ENCODE measurements at regions not wholly inside any gene's neighbourhood (a gene's known extent, or its start where the extent isn't known, plus 50 kb on each side); places are given as distances from the start of the nearest gene placed in this dataset.
A peak's percentile ranks its signal among the peaks of the same experiment; 100 is the strongest.

DNA sequence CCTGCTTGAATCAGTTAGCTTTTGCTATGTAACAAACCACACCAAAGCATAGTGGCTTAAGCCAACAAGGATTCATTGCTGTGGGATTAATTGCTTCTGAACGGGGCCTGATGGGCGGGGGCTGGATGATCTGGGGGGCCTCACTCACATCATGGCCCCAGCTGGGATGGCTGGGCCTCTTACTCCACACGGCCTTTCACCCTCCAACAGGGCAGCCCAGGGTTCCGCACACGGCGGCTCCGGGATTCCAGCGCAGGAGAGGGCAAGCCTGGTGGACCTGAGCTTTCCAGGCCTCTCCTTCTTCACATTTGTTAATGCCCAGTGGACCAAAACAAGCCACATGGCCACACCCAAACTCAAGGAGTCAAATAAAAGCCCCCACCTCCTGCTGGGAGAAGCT lies 86.3 kb upstream of the PHLPP1 start:
- DNase-seq (ENCODE audit: low read depth in 1 of 2, low spot score in 2 of 2) = no peak
- H3K4me1 ChIP-seq (replicated peaks) = peaks cover 8% of the 10 kb centered on the region
- H3K36me3 ChIP-seq = no peaks in the 10 kb centered on the region

DNA sequence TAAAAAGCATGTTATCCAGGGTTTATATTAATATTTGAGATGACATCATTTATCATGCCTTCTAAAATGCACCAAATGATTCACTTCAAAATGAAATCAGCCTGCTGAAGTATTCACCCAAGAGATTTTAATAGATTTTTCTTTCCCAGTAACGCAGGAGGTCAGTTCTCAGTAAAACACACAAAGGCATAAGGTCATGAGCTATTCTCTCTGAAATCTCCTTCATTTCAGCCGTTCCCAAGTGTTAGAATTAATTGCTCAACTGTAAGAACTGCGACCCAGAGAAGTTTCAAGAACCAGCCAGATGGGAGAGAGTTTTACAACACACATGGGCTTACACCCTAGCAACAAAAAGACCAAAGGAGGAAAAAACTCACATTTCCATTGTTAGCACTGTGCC lies 84.2 kb upstream of the PHLPP1 start:
- Histone ChIP-seq H3K9me3 (replicated peaks) (no peaks in the 10 kb centered on the region), H3K4me1 (replicated peaks) (no peaks in the 10 kb centered on the region), H3K4me3 (no peak overlapping the region), H3K27ac (no peak overlapping the region), H3K27me3 (replicated peaks) (peaks cover 6% of the 10 kb centered on the region; the same call in 1 of the 2 replicates), H3K36me3 (no peaks in the 10 kb centered on the region)
- no peak for DNase-seq (ENCODE audit: low read depth in 1 of 2, low spot score in 2 of 2)

More for the DNA sequence above, 86.3 kb upstream of the PHLPP1 start:
- no peak overlapping the region for H3K4me3 ChIP-seq
- H3K27me3 ChIP-seq (replicated peaks) = peaks cover 6% of the 10 kb centered on the region; the same call in 1 of the 2 replicates
- H3K9me3 ChIP-seq (replicated peaks) = no peaks in the 10 kb centered on the region
- H3K27ac ChIP-seq = no peak overlapping the region

DNA sequence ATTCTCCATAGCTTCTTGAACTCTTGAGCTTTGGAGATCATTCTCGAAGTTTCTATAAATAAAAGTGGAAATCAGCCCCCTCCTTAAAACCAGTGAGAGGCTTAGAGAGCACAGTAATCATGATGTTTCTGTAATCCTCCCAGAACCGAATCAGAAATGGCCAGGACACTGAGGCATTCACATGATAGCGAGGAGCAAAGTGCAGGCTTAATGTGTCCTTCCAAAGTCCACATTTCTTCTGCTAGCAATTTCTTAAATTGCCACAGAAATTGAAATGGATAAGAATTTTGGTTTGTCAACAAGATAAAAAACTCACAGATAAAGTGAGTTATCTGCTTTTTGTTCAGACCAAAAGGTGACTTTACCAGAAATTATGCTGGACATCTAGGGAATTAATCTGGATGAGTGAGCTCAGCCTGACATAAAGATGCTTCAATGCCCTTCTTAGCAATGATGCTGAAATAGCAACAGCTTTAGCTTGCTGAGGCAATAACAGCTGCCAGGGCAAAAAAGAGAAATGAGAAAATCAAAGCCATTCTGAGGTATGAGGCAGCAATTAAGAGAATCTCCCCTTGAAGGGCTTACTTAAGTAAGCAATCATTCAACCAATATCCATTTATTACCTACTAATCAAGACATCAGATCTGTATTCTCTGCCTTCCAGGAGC lies 82.4 kb upstream of the PHLPP1 start:
- H3K9me3 ChIP-seq (replicated peaks) = no peaks in the 10 kb centered on the region
- H3K36me3 ChIP-seq = no peaks in the 10 kb centered on the region
- no peak overlapping the region for H3K4me3 ChIP-seq
- H3K27ac ChIP-seq = no peak overlapping the region
- DNase-seq (ENCODE audit: low read depth in 1 of 2, low spot score in 2 of 2) = no peak
- peaks cover 6% of the 10 kb centered on the region; the same call in 1 of the 2 replicates for H3K27me3 ChIP-seq (replicated peaks)
- H3K4me1 ChIP-seq (replicated peaks) = no peaks in the 10 kb centered on the region

DNA sequence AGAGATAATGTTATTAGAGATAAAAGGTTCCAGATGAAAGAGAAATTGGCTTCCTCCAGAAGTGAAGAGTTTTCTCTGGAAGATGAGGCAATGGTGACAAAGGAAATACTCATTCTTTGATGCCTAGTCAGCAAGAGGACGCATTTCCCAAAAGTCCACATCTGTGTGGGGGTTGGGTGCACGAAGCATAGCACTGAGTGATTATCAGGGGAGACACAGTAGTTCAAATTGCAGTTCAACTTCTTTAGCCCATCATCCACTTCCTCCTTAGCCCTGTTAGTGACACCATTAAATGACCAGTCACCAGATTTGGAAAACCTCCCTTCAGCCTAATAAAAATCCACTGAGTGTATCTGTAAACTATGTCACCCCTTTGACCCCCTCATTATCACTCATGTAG lies 80.9 kb upstream of the PHLPP1 start:
- no peak for DNase-seq (ENCODE audit: low read depth in 1 of 2, low spot score in 2 of 2)
- H3K36me3 ChIP-seq = no peaks in the 10 kb centered on the region
- no peaks in the 10 kb centered on the region for H3K4me1 ChIP-seq (replicated peaks)
- peaks cover 6% of the 10 kb centered on the region; the same call in 1 of the 2 replicates for H3K27me3 ChIP-seq (replicated peaks)
- no peaks in the 10 kb centered on the region for H3K9me3 ChIP-seq (replicated peaks)
- no peak overlapping the region for H3K4me3 ChIP-seq
- H3K27ac ChIP-seq = no peak overlapping the region

DNA sequence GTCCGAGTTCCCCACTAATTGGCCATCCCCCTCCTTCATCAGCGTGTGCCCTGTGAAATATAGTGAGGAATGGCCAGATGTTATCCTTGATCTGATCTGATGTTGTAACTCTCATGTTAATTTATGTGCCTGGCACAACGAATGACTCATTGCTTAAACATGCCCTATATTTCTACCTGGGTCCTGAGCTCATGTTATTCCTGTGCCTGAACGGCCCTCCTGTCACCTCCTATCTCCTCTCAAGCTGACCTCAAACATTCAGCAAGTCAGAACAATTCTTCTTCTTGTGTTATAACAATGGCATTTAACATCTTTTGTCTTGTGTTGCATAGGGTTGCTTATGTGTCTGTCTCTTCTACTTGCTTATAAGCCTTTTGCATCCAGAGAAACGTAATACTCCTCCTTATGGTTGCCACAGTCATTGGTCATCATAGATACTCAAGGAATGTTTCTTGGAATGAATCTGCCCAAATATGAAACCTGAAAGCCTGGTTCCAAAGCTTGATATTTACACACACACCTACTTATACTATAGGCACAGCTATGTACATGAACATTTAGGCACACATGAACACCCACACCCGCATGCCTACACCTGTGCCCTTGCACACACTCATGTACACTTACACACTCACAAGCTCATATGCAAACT lies 80.2 kb upstream of the PHLPP1 start:
- no peaks in the 10 kb centered on the region for H3K9me3 ChIP-seq (replicated peaks)
- H3K4me3 ChIP-seq = no peak overlapping the region
- peaks cover 6% of the 10 kb centered on the region; the same call in 1 of the 2 replicates for H3K27me3 ChIP-seq (replicated peaks)
- H3K36me3 ChIP-seq = no peaks in the 10 kb centered on the region
- H3K4me1 ChIP-seq (replicated peaks) = no peaks in the 10 kb centered on the region
- no peak for DNase-seq (ENCODE audit: low read depth in 1 of 2, low spot score in 2 of 2)
- no peak overlapping the region for H3K27ac ChIP-seq

DNA sequence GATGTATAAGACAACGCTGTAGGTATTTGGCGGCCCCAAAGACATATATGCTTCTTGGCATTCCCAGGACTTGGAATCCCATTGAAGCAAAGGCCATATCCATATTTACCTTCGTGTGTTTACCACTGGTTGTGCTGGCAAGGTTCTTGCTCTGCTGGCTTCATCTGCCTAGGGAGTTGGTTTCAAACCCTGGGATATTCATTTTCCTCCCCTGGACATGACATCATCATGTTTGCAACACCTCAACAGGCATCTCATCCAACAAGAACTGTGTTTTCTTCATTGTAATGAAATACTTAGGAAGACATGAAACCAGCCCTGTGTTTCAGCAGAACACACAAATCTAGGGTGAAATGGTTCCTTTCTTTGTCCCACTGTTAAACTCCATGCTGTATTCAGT lies 77.9 kb upstream of the PHLPP1 start:
- no peak for DNase-seq (ENCODE audit: low read depth in 1 of 2, low spot score in 2 of 2)
- no peak overlapping the region for H3K27ac ChIP-seq
- H3K4me3 ChIP-seq = no peak overlapping the region
- H3K36me3 ChIP-seq = no peaks in the 10 kb centered on the region
- no peaks in the 10 kb centered on the region for H3K9me3 ChIP-seq (replicated peaks)
- no peaks in the 10 kb centered on the region for H3K4me1 ChIP-seq (replicated peaks)
- 0 out of 2 replicates have a peak, but pooled peaks cover 4% of the 10 kb centered on the region for H3K27me3 ChIP-seq (replicated peaks)

DNA sequence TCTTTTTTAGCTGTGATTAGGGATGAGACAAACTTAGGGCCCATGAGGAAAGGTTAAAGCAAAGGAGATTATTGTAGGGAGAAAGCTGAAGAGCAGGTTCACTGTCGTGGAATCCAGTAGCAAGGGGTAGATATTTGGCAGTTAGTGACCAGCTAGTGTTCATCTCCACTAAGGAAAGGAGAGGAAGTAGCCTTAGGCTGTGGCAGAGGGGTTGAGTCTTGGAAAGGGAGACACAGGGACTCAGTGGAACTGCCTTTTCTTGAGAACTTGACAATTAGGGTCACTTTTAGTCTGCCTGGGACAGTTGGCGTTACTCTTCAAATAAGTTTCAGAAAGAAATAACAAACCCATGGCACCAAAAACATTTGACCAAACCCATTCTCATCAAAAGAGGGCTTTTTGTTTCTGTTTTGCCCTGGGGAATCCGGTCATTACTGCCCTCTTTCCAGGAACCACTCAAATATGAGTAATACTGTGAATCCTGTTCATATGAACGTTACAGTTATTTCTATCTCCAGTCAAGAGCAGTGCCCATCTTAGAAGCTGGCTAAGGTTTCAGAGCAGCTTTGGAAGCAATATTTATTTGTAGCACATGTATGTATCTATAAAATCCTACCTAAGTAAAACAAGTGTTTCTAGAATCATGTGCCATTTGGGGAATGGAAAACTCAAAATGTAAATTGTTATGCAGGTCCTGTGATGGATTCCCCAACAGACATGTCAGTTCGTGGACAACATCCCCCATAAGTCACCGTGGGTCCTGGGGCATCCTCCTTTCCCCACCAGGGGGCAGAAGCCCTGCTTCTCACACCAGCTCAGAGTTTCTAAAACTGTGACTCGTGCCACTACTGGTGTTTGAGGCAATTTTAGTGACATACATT lies 77.3 kb upstream of the PHLPP1 start:
- Histone ChIP-seq H3K9me3 (replicated peaks) (no peaks in the 10 kb centered on the region), H3K36me3 (no peaks in the 10 kb centered on the region), H3K27ac (no peak overlapping the region), H3K27me3 (replicated peaks) (0 out of 2 replicates have a peak, but pooled peaks cover 4% of the 10 kb centered on the region), H3K4me1 (replicated peaks) (no peaks in the 10 kb centered on the region), H3K4me3 (no peak overlapping the region)
- peak in 1 of 2 experiments; percentile 16 for DNase-seq (ENCODE audit: low read depth in 1 of 2, low spot score in 2 of 2)

DNA sequence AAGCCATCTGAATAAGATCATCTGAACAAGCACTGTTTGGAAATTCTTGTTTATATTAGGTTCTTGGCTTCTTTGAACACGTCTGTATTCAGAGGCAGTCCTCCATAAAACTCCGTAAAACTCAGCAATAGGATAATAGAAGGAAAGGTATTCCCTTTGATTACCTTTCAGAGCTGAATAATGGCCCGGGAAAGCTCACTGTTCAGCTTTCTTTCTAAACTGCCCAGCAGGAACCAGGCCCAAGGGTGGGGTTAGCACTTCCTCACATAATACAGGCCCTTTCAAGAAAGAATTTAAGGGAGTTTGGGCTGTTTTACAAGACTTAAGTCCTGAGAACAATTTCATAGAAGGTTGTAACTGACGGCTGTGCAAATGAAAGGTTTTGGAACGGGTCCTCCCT lies 72.2 kb upstream of the PHLPP1 start:
- H3K9me3 ChIP-seq (replicated peaks) = no peaks in the 10 kb centered on the region; the same call in 1 of the 2 replicates
- H3K36me3 ChIP-seq = no peaks in the 10 kb centered on the region
- no peaks in the 10 kb centered on the region for H3K4me1 ChIP-seq (replicated peaks)
- H3K27ac ChIP-seq = no peak overlapping the region
- H3K4me3 ChIP-seq = no peak overlapping the region
- peaks cover 8% of the 10 kb centered on the region; the same call in 1 of the 2 replicates for H3K27me3 ChIP-seq (replicated peaks)
- DNase-seq (ENCODE audit: low read depth in 1 of 2, low spot score in 2 of 2) = no peak

DNA sequence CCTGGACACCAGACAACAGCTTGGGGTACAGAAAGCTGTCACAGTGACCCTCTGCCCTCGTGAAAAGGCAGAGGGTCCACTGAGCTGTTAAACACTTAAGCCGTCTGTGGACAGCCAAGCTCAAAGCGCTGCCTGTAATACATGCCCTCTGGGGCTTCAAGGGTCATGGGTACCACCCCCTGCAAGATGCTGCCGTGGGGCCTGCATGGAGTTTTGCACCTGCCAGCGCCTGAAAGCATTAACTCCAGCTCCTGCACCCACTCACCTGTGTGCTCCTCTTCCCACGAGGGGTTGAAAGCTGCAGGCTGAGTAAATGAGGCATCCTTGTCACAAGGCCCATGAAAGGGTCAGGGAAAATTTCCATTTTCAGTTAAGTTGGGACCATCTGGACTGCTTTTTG lies 70.6 kb upstream of the PHLPP1 start:
- H3K27me3 ChIP-seq (replicated peaks) = peaks cover 8% of the 10 kb centered on the region; the same call in 1 of the 2 replicates
- H3K4me3 ChIP-seq = no peak overlapping the region
- H3K9me3 ChIP-seq (replicated peaks) = no peaks in the 10 kb centered on the region; the same call in 1 of the 2 replicates
- DNase-seq (ENCODE audit: low read depth in 1 of 2, low spot score in 2 of 2) = no peak
- H3K36me3 ChIP-seq = no peaks in the 10 kb centered on the region
- no peaks in the 10 kb centered on the region for H3K4me1 ChIP-seq (replicated peaks)
- no peak overlapping the region for H3K27ac ChIP-seq

DNA sequence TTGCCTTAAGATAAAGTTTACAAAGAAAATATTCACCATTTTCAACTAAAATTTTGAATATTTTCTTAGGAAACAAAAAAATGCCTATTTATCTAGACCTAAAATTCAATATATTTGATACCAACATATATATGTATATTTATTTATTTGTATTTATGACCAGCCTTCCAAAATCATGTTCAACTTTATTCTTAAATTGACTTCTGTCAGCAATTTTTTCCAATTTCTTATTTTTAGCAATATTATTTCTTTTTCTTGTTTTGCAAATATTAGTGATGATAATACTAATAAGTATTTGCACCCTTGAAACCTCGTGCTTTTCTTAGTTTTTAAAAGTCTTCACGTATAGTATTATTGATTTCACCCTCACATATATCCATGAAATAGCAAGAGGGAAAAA lies 68.2 kb upstream of the PHLPP1 start:
- Histone ChIP-seq H3K4me1 (replicated peaks) (no peaks in the 10 kb centered on the region), H3K4me3 (no peak overlapping the region), H3K9me3 (replicated peaks) (no peaks in the 10 kb centered on the region; the same call in 1 of the 2 replicates), H3K27me3 (replicated peaks) (peaks cover 3% of the 10 kb centered on the region; the same call in 1 of the 2 replicates), H3K27ac (no peak overlapping the region), H3K36me3 (no peaks in the 10 kb centered on the region)
- DNase-seq (ENCODE audit: low read depth in 1 of 2, low spot score in 2 of 2) = no peak

DNA sequence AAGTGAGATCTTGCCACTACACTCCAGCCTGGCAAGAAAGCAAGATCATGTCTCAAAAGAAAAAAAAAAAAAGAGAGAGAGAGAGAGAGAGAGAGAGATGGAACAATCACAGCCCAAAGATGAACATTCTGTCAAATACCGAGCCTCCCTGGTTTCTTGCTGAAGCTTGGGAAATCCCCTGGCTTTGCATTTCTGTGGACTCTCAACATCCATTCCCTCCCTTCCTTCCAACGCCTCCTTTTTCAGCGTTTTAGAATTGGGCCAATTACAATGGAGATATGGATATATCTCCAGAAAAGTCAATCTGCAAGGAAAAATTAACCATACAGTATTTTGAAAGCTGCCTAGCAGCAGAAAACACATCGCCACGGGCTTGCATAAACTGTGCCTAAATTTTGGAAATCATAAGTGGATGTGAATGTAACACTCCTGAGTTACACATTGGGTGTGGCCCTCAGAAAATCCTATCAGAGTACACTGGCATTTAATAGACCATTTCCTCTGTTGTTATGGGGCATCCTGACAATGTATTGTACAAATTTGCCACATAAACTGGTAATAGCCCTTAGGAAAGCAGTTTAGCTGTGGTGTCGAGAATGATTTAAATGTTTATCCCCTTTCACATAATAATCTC lies 67.2 kb upstream of the PHLPP1 start:
- no peak for DNase-seq (ENCODE audit: low read depth in 1 of 2, low spot score in 2 of 2)
- no peaks in the 10 kb centered on the region; the same call in 1 of the 2 replicates for H3K9me3 ChIP-seq (replicated peaks)
- no peak overlapping the region for H3K27ac ChIP-seq
- no peak overlapping the region for H3K4me3 ChIP-seq
- peaks cover 3% of the 10 kb centered on the region for H3K27me3 ChIP-seq (replicated peaks)
- no peaks in the 10 kb centered on the region for H3K4me1 ChIP-seq (replicated peaks)
- H3K36me3 ChIP-seq = no peaks in the 10 kb centered on the region

DNA sequence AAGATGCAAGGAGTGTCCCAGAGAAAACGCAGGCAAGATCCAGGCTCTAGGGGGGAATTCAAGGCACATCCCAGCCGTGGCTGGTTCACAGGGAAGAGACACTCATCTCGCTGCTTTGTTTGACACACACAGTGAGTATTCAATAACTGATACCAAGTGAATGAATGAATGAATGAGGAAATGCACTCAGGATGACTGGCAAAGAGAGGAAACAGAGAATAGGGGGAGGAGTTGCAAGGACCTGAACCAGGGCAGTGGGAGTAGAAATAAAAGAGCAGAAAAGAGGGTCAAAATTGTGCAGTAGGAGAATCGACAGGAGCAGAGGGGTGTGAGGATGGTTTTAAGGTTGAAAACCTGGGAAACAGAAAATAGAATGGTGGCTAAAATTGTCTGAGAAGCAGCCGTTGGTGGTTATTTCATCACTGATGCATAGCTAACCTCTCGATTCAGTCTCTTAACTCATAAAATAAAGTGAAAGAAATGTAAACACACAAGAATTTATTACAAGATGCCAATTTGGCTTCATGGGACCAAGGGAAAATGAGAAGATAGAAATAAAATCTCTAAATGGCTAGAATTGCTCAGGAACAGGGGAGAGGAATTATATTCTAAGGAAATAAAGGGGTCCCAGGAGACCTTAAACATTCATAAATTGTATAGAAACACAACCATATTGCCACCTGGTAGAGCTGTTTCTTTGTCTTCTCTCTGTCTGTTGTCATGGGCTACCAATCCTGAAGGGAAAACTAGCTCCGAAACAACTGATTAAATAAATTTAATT lies 63.9 kb upstream of the PHLPP1 start:
- H3K27ac ChIP-seq = no peak overlapping the region
- no peak for DNase-seq (ENCODE audit: low read depth in 1 of 2, low spot score in 2 of 2)

More for the DNA sequence above, 63.9 kb upstream of the PHLPP1 start:
- Histone ChIP-seq H3K4me3 (no peak overlapping the region), H3K4me1 (replicated peaks) (no peaks in the 10 kb centered on the region), H3K27me3 (replicated peaks) (peaks cover 3% of the 10 kb centered on the region), H3K9me3 (replicated peaks) (no peaks in the 10 kb centered on the region), H3K36me3 (no peaks in the 10 kb centered on the region)

Measured in SJSA1 (cell line).